ENCODE measurements at regions not wholly inside any gene's neighbourhood (a gene's known extent, or its start where the extent isn't known, plus 50 kb on each side); places are given as distances from the start of the nearest gene placed in this dataset.
"Not testable (repeated sequence)": the region's sequence is repeated elsewhere in the genome, so short reads cannot be mapped to it uniquely, and the experiment has no call there.

DNA sequence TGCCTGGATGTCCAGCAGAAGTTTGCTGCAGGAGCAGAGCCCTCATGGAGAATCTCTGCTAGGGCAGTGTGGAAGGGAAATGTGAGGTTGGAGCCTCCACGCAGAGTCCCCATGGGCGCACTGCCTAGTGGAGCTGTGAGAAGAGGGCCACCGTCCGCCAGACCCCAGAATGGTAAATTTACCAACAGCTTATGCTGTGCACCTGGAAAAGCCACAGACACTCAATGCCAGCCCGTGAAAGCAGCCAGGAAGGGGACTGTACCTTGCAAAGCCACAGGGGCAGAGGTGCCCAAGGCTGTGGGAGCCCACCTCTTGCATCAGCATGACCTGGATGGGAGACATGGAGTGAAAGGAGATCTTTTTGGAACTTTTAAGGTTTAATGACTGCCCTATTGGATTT is 225.6 kb upstream of the RSPO3 start:
- TF ChIP-seq, protein P1, sequence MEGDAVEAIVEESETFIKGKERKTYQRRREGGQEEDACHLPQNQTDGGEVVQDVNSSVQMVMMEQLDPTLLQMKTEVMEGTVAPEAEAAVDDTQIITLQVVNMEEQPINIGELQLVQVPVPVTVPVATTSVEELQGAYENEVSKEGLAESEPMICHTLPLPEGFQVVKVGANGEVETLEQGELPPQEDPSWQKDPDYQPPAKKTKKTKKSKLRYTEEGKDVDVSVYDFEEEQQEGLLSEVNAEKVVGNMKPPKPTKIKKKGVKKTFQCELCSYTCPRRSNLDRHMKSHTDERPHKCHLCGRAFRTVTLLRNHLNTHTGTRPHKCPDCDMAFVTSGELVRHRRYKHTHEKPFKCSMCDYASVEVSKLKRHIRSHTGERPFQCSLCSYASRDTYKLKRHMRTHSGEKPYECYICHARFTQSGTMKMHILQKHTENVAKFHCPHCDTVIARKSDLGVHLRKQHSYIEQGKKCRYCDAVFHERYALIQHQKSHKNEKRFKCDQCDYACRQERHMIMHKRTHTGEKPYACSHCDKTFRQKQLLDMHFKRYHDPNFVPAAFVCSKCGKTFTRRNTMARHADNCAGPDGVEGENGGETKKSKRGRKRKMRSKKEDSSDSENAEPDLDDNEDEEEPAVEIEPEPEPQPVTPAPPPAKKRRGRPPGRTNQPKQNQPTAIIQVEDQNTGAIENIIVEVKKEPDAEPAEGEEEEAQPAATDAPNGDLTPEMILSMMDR (conservative IDR thresholded peaks at IDR 0.05): not testable (repeated sequence)
- TF ChIP-seq EZH2 (IDR thresholded peaks at IDR 0.05; ENCODE audit: low read depth): not testable (repeated sequence)

Measured in PC-9 (cell line).